Right lobe of liver (tissue), 4 donors: ENCODE measurements at regions not wholly inside any gene's neighbourhood (a gene's known extent, or its start where the extent isn't known, plus 50 kb on each side); places are given as distances from the start of the nearest gene placed in this dataset.

Experiments used
- POLR2A ChIP-seq: fragments of 450-650 bp; IDR thresholded peaks from one replicate; pipeline ENCODE4 v1.6.1; 2017; ENCODE audit warnings: antibody characterized with exemption, mild to moderate bottlenecking
- TF ChIP-seq, protein P1 (sequence below), 4 donors: fragments of 200-600 bp in 3 of 4; fragments of 450-650 bp in 1 of 4; IDR thresholded peaks; one replicate each; pipeline versions ENCODE4 v1.5.1 to v1.8.0; 2016 to 2022; ENCODE audit warnings: antibody characterized with exemption in 4 of 4, mild to moderate bottlenecking in 2 of 4
- donor health status: DM: no; HTN: no; CAD: no.
- donor health status: DM: no; HTN: no; CAD: no.
- donor health status: DM: no; HTN: yes; CAD: no.

DNA sequence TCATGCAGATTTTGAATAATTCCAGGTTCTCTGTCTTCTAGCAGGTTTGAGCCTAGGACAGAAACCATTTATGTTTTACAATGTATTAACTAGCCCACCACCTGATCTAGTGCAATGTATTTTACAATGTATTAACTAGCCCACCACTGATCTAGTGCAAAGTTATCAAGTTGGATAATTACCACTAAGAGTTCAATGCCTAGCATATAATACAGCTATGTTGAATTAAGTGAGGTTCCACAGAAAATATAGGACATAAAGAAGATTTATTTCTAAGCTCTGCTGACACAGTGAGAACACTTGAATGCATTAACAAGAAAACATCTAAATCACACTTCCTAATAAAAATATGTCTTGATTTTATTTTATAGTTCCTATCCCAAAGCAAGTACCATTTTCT, 854.6 kb upstream of the NEGR1 start:
- TF ChIP-seq, protein P1, sequence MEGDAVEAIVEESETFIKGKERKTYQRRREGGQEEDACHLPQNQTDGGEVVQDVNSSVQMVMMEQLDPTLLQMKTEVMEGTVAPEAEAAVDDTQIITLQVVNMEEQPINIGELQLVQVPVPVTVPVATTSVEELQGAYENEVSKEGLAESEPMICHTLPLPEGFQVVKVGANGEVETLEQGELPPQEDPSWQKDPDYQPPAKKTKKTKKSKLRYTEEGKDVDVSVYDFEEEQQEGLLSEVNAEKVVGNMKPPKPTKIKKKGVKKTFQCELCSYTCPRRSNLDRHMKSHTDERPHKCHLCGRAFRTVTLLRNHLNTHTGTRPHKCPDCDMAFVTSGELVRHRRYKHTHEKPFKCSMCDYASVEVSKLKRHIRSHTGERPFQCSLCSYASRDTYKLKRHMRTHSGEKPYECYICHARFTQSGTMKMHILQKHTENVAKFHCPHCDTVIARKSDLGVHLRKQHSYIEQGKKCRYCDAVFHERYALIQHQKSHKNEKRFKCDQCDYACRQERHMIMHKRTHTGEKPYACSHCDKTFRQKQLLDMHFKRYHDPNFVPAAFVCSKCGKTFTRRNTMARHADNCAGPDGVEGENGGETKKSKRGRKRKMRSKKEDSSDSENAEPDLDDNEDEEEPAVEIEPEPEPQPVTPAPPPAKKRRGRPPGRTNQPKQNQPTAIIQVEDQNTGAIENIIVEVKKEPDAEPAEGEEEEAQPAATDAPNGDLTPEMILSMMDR (IDR thresholded peaks at IDR 0.05): no peak
- TF ChIP-seq POLR2A: no peak
